ENCODE measurements at regions not wholly inside any gene's neighbourhood (a gene's known extent, or its start where the extent isn't known, plus 50 kb on each side); places are given as distances from the start of the nearest gene placed in this dataset.
"Not testable (repeated sequence)": the region's sequence is repeated elsewhere in the genome, so short reads cannot be mapped to it uniquely, and the experiment has no call there.

DNA sequence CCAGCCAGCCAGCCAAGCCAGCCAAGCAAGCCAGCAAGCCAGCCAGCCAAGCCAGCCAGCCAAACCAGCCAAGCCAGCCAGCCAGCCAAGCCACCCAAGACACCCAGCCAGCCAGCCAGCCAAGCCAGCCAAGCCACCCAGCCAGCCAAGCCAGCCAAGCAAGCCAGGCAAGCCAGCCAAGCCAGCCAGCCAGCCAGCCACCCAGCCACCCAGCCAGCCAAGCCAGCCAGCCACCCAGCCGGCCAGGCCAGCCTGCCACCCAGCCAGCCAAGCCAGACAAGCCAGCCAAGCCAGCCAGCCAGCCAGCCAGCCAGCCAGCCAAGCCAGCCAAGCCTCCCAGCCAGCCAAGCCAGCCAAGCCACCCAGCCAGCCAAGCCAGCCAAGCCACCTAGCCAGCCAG is 333.6 kb upstream of the PLGLB2 start:
- TF ChIP-seq ZNF138 (tag by site-specific recombination; IDR thresholded peaks at IDR 0.05; ENCODE audit: borderline replicate concordance); ZNF146 (tag by site-specific recombination; IDR thresholded peaks at IDR 0.05); YY1 (tag by site-specific recombination; IDR thresholded peaks at IDR 0.05); ZNF624 (tag by site-specific recombination; IDR thresholded peaks at IDR 0.05); ZNF423 (tag by site-specific recombination; IDR thresholded peaks at IDR 0.05); ZNF416 (tag by site-specific recombination; IDR thresholded peaks at IDR 0.05); ZBTB21 (tag by site-specific recombination; IDR thresholded peaks at IDR 0.05); ZNF2 (tag by site-specific recombination; IDR thresholded peaks at IDR 0.05): not testable (repeated sequence)
- TF ChIP-seq, protein P1, sequence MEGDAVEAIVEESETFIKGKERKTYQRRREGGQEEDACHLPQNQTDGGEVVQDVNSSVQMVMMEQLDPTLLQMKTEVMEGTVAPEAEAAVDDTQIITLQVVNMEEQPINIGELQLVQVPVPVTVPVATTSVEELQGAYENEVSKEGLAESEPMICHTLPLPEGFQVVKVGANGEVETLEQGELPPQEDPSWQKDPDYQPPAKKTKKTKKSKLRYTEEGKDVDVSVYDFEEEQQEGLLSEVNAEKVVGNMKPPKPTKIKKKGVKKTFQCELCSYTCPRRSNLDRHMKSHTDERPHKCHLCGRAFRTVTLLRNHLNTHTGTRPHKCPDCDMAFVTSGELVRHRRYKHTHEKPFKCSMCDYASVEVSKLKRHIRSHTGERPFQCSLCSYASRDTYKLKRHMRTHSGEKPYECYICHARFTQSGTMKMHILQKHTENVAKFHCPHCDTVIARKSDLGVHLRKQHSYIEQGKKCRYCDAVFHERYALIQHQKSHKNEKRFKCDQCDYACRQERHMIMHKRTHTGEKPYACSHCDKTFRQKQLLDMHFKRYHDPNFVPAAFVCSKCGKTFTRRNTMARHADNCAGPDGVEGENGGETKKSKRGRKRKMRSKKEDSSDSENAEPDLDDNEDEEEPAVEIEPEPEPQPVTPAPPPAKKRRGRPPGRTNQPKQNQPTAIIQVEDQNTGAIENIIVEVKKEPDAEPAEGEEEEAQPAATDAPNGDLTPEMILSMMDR (tag by site-specific recombination; IDR thresholded peaks at IDR 0.05), result not testable (repeated sequence)
- TF ChIP-seq, protein P2, sequence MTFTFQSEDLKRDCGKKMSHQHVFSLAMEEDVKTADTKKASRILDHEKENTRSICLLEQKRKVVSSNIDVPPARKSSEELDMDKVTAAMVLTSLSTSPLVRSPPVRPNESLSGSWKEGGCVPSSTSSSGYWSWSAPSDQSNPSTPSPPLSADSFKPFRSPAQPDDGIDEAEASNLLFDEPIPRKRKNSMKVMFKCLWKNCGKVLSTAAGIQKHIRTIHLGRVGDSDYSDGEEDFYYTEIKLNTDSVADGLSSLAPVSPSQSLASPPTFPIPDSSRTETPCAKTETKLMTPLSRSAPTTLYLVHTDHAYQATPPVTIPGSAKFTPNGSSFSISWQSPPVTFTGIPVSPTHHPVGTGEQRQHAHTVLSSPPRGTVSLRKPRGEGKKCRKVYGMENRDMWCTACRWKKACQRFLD (tag by site-specific recombination; IDR thresholded peaks at IDR 0.05), result not testable (repeated sequence)
